LNCaP clone FGC (cell line): ENCODE measurements at regions not wholly inside any gene's neighbourhood (a gene's known extent, or its start where the extent isn't known, plus 50 kb on each side); places are given as distances from the start of the nearest gene placed in this dataset.
"Not testable (repeated sequence)": the region's sequence is repeated elsewhere in the genome, so short reads cannot be mapped to it uniquely, and the experiment has no call there.

ENCODE experiments used
- DNase-seq: peaks from one replicate; pipeline ENCODE4 v3.0.0-alpha.2; 2011; ENCODE audit warnings: low read depth
- H3K4me3 ChIP-seq: 2 replicates; pipeline ENCODE4 v1.5.1; 2011; ENCODE audit warnings: mild to moderate bottlenecking, low read depth, low read length, control low read depth
- TF ChIP-seq, protein P1 (sequence below): IDR thresholded peaks from 2 replicates; pipeline ENCODE4 v1.5.1; 2012; ENCODE audit warnings: mild to moderate bottlenecking; ENCODE audit not compliant: control insufficient read depth, insufficient read depth; ENCODE audit errors: extremely low read depth

DNA sequence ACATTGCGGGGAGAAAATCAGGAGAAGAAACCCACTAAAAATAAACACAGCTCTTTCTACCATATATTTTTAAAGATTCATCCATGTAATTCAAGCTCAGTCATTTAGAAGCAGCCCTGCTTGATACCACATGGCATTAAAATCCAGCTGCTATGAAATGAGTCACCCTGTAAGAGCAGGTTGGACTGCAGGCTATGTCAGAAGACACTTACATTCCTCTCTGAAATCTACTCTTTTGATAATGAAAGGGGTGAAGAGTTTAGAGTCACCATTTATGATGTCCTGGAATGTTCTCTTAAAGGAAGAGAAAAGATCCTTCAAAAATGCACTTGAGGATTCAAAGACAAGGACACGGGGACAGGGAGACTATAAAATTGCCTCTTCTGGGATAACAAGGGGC is 100.6 kb upstream of the APCDD1 start:
- DNase-seq = no peak

GRCh38 chr18:10354241-10354811 is 100.1 kb upstream of the APCDD1 start:
- H3K4me3 ChIP-seq = no peak overlapping the region
- no peak for DNase-seq
- TF ChIP-seq, protein P1, sequence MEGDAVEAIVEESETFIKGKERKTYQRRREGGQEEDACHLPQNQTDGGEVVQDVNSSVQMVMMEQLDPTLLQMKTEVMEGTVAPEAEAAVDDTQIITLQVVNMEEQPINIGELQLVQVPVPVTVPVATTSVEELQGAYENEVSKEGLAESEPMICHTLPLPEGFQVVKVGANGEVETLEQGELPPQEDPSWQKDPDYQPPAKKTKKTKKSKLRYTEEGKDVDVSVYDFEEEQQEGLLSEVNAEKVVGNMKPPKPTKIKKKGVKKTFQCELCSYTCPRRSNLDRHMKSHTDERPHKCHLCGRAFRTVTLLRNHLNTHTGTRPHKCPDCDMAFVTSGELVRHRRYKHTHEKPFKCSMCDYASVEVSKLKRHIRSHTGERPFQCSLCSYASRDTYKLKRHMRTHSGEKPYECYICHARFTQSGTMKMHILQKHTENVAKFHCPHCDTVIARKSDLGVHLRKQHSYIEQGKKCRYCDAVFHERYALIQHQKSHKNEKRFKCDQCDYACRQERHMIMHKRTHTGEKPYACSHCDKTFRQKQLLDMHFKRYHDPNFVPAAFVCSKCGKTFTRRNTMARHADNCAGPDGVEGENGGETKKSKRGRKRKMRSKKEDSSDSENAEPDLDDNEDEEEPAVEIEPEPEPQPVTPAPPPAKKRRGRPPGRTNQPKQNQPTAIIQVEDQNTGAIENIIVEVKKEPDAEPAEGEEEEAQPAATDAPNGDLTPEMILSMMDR = no peak

More for the DNA sequence above, 100.6 kb upstream of the APCDD1 start:
- no peak overlapping the region for H3K4me3 ChIP-seq
- TF ChIP-seq, protein P1 = no peak

DNA sequence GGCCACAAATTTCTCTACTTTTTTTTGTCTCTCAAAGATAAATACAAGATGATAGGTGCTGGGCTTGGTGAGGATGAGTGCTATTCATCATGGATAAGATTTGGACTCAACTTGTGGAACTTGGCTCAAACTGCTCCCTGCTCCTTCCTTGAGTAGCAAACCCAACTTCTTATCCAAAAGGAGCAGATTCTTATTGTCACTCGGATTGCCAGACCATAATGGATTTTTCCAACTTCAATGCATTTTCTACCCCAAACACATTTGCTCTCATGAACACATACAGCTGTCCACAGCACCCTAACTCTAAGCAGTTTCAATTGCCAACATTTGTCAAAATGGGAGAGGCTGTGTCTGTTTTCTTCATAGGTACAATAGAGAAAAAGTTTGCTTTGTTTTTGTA is 99.5 kb upstream of the APCDD1 start:
- TF ChIP-seq, protein P1 = no peak
- H3K4me3 ChIP-seq = no peak overlapping the region
- no peak for DNase-seq

- not testable (repeated sequence) for DNase-seq
These were observed 97.4 kb upstream of the APCDD1 start for GRCh38 chr18:10356999-10357398.

GRCh38 chr18:10361660-10362059 is 92.8 kb upstream of the APCDD1 start:
- no peak overlapping the region for H3K4me3 ChIP-seq
- TF ChIP-seq, protein P1 = no peak
- no peak for DNase-seq

More at GRCh38 chr18:10356999-10357398, 97.4 kb upstream of the APCDD1 start:
- H3K4me3 ChIP-seq = not testable (repeated sequence)

GRCh38 chr18:10365021-10365500 is 89.4 kb upstream of the APCDD1 start:
- TF ChIP-seq, protein P1 = no peak
- H3K4me3 ChIP-seq = no peak overlapping the region
- no peak for DNase-seq

DNA sequence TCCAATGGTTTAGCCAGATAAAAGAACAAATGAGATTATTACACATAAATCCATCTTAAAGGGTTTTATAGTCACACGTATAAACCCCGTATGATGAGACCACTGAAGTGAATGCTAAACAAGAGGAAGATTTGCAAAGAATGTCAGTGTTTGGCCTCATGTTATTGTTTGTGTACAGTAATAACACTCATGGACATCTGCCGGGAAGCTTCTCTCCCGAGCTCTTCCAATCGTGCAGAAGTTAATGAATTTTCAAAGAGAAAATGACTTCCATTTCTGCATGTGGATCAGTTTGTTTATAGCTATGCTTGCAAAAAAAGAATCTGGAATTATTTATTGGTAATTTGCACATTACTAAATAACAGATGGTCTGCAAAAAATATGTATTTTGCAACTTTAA is 88.5 kb upstream of the APCDD1 start:
- TF ChIP-seq, protein P1 = no peak
- H3K4me3 ChIP-seq = no peak overlapping the region
- no peak for DNase-seq
